Mammary epithelial cell (primary cell): ENCODE measurements at regions not wholly inside any gene's neighbourhood (a gene's known extent, or its start where the extent isn't known, plus 50 kb on each side); places are given as distances from the start of the nearest gene placed in this dataset.

ENCODE experiments used
- EZH2 ChIP-seq: IDR thresholded peaks from 2 replicates; pipeline ENCODE4 v1.6.1; 2012; ENCODE audit warnings: low read length, inconsistent platforms, borderline replicate concordance
- TF ChIP-seq, protein P1 (sequence below), 2 donors: IDR thresholded peaks in 1 of 2; conservative IDR thresholded peaks in 1 of 2; 2 replicates each; pipeline ENCODE4 v1.5.1; 2011 to 2012; ENCODE audit warnings: inconsistent platforms in 2 of 2, low read length in 2 of 2, mild to moderate bottlenecking in 2 of 2, control low read depth in 1 of 2, low read depth in 1 of 2; ENCODE audit not compliant: insufficient read depth in 1 of 2; ENCODE audit errors: extremely low read depth in 1 of 2

DNA sequence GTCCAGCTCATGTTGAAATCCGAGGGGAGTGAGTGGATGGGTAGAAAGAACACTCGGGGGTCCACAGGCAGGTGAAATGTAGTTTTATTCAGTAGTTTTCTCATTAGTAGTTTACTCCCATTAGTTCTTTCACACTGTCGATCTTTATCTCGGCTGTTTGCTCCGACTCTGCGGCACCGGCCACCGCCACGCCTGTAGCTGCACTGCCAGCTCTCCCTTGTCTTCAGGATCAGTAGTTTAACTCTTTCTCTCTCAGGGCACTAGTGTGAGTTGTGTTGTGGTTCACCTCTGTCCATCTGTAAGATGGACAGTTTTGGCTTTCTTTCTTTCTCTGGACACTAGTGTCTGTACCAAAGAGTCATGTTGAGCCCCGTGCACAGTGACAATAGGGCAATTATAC, 195.7 kb downstream of the LMBRD1 start:
- TF ChIP-seq, protein P1, sequence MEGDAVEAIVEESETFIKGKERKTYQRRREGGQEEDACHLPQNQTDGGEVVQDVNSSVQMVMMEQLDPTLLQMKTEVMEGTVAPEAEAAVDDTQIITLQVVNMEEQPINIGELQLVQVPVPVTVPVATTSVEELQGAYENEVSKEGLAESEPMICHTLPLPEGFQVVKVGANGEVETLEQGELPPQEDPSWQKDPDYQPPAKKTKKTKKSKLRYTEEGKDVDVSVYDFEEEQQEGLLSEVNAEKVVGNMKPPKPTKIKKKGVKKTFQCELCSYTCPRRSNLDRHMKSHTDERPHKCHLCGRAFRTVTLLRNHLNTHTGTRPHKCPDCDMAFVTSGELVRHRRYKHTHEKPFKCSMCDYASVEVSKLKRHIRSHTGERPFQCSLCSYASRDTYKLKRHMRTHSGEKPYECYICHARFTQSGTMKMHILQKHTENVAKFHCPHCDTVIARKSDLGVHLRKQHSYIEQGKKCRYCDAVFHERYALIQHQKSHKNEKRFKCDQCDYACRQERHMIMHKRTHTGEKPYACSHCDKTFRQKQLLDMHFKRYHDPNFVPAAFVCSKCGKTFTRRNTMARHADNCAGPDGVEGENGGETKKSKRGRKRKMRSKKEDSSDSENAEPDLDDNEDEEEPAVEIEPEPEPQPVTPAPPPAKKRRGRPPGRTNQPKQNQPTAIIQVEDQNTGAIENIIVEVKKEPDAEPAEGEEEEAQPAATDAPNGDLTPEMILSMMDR (conservative IDR thresholded peaks at IDR 0.05 in 1 of 2, IDR thresholded peaks at IDR 0.05 in 1 of 2; ENCODE audit: extremely low read depth in 1 of 2, insufficient read depth in 1 of 2, low read depth in 1 of 2, low read length in 2 of 2) = no peak
- no peak for TF ChIP-seq EZH2
